ENCODE measurements at regions not wholly inside any gene's neighbourhood (a gene's known extent, or its start where the extent isn't known, plus 50 kb on each side); places are given as distances from the start of the nearest gene placed in this dataset.

GRCh38 chr2:14905571-14905970 lies 273.1 kb downstream of the LRATD1 start (continued):
- TF ChIP-seq, protein P1, sequence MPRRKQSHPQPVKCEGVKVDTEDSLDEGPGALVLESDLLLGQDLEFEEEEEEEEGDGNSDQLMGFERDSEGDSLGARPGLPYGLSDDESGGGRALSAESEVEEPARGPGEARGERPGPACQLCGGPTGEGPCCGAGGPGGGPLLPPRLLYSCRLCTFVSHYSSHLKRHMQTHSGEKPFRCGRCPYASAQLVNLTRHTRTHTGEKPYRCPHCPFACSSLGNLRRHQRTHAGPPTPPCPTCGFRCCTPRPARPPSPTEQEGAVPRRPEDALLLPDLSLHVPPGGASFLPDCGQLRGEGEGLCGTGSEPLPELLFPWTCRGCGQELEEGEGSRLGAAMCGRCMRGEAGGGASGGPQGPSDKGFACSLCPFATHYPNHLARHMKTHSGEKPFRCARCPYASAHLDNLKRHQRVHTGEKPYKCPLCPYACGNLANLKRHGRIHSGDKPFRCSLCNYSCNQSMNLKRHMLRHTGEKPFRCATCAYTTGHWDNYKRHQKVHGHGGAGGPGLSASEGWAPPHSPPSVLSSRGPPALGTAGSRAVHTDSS (tag by site-specific recombination; IDR thresholded peaks at IDR 0.05), result no peak
- TF ChIP-seq ZNF280D (tag by site-specific recombination; IDR thresholded peaks at IDR 0.05), result no peak
- TF ChIP-seq, protein P2, sequence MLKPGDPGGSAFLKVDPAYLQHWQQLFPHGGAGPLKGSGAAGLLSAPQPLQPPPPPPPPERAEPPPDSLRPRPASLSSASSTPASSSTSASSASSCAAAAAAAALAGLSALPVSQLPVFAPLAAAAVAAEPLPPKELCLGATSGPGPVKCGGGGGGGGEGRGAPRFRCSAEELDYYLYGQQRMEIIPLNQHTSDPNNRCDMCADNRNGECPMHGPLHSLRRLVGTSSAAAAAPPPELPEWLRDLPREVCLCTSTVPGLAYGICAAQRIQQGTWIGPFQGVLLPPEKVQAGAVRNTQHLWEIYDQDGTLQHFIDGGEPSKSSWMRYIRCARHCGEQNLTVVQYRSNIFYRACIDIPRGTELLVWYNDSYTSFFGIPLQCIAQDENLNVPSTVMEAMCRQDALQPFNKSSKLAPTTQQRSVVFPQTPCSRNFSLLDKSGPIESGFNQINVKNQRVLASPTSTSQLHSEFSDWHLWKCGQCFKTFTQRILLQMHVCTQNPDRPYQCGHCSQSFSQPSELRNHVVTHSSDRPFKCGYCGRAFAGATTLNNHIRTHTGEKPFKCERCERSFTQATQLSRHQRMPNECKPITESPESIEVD (tag by site-specific recombination; IDR thresholded peaks at IDR 0.05), result no peak
- TF ChIP-seq BCL11B (tag by site-specific recombination; IDR thresholded peaks at IDR 0.05; ENCODE audit: low read depth), result no peak
- no peak for TF ChIP-seq ZNF221 (tag by site-specific recombination; IDR thresholded peaks at IDR 0.05; ENCODE audit: borderline replicate concordance)
- no peak for TF ChIP-seq ZNF585B (tag by site-specific recombination; IDR thresholded peaks at IDR 0.05)

- TF ChIP-seq ZNF571 (tag by site-specific recombination; IDR thresholded peaks at IDR 0.05), result no peak
- no peak for TF ChIP-seq ZNF561 (tag by site-specific recombination; IDR thresholded peaks at IDR 0.05; ENCODE audit: borderline replicate concordance)
- TF ChIP-seq SCRT1 (tag by site-specific recombination; IDR thresholded peaks at IDR 0.05; ENCODE audit: borderline replicate concordance), result no peak
- no peak for TF ChIP-seq ZNF155 (tag by site-specific recombination; IDR thresholded peaks at IDR 0.05)
- TF ChIP-seq, protein P3, sequence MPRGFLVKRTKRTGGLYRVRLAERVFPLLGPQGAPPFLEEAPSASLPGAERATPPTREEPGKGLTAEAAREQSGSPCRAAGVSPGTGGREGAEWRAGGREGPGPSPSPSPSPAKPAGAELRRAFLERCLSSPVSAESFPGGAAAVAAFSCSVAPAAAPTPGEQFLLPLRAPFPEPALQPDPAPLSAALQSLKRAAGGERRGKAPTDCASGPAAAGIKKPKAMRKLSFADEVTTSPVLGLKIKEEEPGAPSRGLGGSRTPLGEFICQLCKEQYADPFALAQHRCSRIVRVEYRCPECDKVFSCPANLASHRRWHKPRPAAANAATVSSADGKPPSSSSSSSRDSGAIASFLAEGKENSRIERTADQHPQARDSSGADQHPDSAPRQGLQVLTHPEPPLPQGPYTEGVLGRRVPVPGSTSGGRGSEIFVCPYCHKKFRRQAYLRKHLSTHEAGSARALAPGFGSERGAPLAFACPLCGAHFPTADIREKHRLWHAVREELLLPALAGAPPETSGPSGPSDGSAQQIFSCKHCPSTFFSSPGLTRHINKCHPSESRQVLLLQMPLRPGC (tag by site-specific recombination; IDR thresholded peaks at IDR 0.05), result no peak
- TF ChIP-seq AEBP2 (tag by site-specific recombination; IDR thresholded peaks at IDR 0.05; ENCODE audit: borderline replicate concordance), result no peak
- TF ChIP-seq, protein P4, sequence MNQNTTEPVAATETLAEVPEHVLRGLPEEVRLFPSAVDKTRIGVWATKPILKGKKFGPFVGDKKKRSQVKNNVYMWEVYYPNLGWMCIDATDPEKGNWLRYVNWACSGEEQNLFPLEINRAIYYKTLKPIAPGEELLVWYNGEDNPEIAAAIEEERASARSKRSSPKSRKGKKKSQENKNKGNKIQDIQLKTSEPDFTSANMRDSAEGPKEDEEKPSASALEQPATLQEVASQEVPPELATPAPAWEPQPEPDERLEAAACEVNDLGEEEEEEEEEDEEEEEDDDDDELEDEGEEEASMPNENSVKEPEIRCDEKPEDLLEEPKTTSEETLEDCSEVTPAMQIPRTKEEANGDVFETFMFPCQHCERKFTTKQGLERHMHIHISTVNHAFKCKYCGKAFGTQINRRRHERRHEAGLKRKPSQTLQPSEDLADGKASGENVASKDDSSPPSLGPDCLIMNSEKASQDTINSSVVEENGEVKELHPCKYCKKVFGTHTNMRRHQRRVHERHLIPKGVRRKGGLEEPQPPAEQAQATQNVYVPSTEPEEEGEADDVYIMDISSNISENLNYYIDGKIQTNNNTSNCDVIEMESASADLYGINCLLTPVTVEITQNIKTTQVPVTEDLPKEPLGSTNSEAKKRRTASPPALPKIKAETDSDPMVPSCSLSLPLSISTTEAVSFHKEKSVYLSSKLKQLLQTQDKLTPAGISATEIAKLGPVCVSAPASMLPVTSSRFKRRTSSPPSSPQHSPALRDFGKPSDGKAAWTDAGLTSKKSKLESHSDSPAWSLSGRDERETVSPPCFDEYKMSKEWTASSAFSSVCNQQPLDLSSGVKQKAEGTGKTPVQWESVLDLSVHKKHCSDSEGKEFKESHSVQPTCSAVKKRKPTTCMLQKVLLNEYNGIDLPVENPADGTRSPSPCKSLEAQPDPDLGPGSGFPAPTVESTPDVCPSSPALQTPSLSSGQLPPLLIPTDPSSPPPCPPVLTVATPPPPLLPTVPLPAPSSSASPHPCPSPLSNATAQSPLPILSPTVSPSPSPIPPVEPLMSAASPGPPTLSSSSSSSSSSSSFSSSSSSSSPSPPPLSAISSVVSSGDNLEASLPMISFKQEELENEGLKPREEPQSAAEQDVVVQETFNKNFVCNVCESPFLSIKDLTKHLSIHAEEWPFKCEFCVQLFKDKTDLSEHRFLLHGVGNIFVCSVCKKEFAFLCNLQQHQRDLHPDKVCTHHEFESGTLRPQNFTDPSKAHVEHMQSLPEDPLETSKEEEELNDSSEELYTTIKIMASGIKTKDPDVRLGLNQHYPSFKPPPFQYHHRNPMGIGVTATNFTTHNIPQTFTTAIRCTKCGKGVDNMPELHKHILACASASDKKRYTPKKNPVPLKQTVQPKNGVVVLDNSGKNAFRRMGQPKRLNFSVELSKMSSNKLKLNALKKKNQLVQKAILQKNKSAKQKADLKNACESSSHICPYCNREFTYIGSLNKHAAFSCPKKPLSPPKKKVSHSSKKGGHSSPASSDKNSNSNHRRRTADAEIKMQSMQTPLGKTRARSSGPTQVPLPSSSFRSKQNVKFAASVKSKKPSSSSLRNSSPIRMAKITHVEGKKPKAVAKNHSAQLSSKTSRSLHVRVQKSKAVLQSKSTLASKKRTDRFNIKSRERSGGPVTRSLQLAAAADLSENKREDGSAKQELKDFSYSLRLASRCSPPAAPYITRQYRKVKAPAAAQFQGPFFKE (tag by site-specific recombination; IDR thresholded peaks at IDR 0.05; ENCODE audit: borderline replicate concordance), result no peak
- TF ChIP-seq, protein P1 (tag by site-specific recombination; IDR thresholded peaks at IDR 0.05), result no peak
- no peak for TF ChIP-seq ZFHX2 (tag by site-specific recombination; conservative IDR thresholded peaks at IDR 0.05)
- TF ChIP-seq, protein P2 (tag by site-specific recombination; IDR thresholded peaks at IDR 0.05), result no peak
- no peak for TF ChIP-seq ZFP3 (tag by site-specific recombination; IDR thresholded peaks at IDR 0.05; ENCODE audit: low read depth)
- ChIA-PET POLR2A (no interaction called here), CTCF (interaction anchor here (0.6 to 1.7 kb wide), 4 partner anchors 16 to 1042 kb away, joined by 3 to 5 read pairs (median 3); no protein-coding TSS in a partner anchor)
- H3K9me3 ChIP-seq (ENCODE audit: control insufficient read depth, insufficient read depth, low read depth, low read length), result no peaks in the 10 kb centered on the region
- no peaks in the 10 kb centered on the region for H3K4me1 ChIP-seq (ENCODE audit: control insufficient read depth, insufficient read depth, low read length)
- H3K27ac ChIP-seq (ENCODE audit: extremely low read depth, low read depth, low read length), result no peak overlapping the region
- no peak overlapping the region for H3K4me3 ChIP-seq (ENCODE audit: low read depth, low read length)
- no peaks in the 10 kb centered on the region for H3K36me3 ChIP-seq (ENCODE audit: control insufficient read depth in 2 of 2, insufficient read depth in 1 of 2, low read length in 2 of 2)
Measured at GRCh38 chr2:14907014-14907612, 274.6 kb downstream of the LRATD1 start.

All from HEK293 (cell line).